Stimulated activated naive B cell treated with anti-CD40 and anti-IgM and Interleukin-4, amounts not matched to agents 10 μg/mL and 1 μg/mL and 100 μg/mL, for 72 hours (primary cell): ENCODE measurements at regions not wholly inside any gene's neighbourhood (a gene's known extent, or its start where the extent isn't known, plus 50 kb on each side); places are given as distances from the start of the nearest gene placed in this dataset.

ENCODE experiments used
- ATAC-seq, 2 donors: fragments of 150-1000 bp; cut with Tn5 transposase; replicated peaks; 2 replicates each; pipeline ENCODE4 v1.10.0; 2021; ENCODE audit warnings: moderate library complexity in 1 of 2
- DNase-seq: peaks from one replicate; pipeline ENCODE4 v3.0.0; 2021
- H3K27ac Mint-ChIP-seq: one replicate; pipeline ENCODE4 v1.8.0; 2022; ENCODE audit warnings: mild to moderate bottlenecking, mixed read lengths
- H3K27me3 Mint-ChIP-seq, 2 donors: one replicate each; pipeline ENCODE4 v1.8.0; 2022; ENCODE audit warnings: mixed read lengths in 2 of 2
- H3K36me3 Mint-ChIP-seq, 2 donors: one replicate each; pipeline ENCODE4 v1.8.0; 2022; ENCODE audit warnings: mixed read lengths in 2 of 2, mild to moderate bottlenecking in 1 of 2
- H3K4me1 Mint-ChIP-seq, 2 donors: one replicate each; pipeline ENCODE4 v1.8.0; 2022; ENCODE audit warnings: mixed read lengths in 2 of 2, mild to moderate bottlenecking in 1 of 2
- H3K4me3 Mint-ChIP-seq, 2 donors: one replicate each; pipeline ENCODE4 v1.8.0; 2022; ENCODE audit warnings: mild to moderate bottlenecking in 2 of 2, mixed read lengths in 2 of 2, moderate library complexity in 1 of 2
- H3K9me3 Mint-ChIP-seq, 2 donors: one replicate each; pipeline ENCODE4 v1.8.0; 2022; ENCODE audit warnings: mixed read lengths in 2 of 2, mild to moderate bottlenecking in 1 of 2

GRCh38 chr11:69905611-69906452, 86.6 kb upstream of the FGF3 start:
- DNase-seq (no peak), ATAC-seq (no peak)
- peaks cover 51 to 60% of the 10 kb centered on the region in 2 donors for H3K27me3 Mint-ChIP-seq

GRCh38 chr11:69906453-69906907, 87.3 kb upstream of the FGF3 start:
- no peaks in the 10 kb centered on the region for H3K9me3 Mint-ChIP-seq
- DNase-seq (no peak), ATAC-seq (no peak)
- peaks cover 0 to 2% of the 10 kb centered on the region in 2 donors for H3K4me1 Mint-ChIP-seq
- H3K4me3 Mint-ChIP-seq: no peak overlapping the region
- no peaks in the 10 kb centered on the region for H3K36me3 Mint-ChIP-seq
- H3K27ac Mint-ChIP-seq: no peak overlapping the region
- H3K27me3 Mint-ChIP-seq: peaks cover 57 to 66% of the 10 kb centered on the region in 2 donors

More at GRCh38 chr11:69905611-69906452, 86.6 kb upstream of the FGF3 start:
- H3K4me1 Mint-ChIP-seq: peaks cover 0 to 2% of the 10 kb centered on the region in 2 donors
- H3K9me3 Mint-ChIP-seq: no peaks in the 10 kb centered on the region
- H3K4me3 Mint-ChIP-seq: no peak overlapping the region
- H3K27ac Mint-ChIP-seq: no peak overlapping the region
- no peaks in the 10 kb centered on the region for H3K36me3 Mint-ChIP-seq

GRCh38 chr11:69907611-69908010, 88.4 kb upstream of the FGF3 start:
- ATAC-seq: no peak
- Mint-ChIP-seq H3K36me3 (no peaks in the 10 kb centered on the region), H3K9me3 (no peaks in the 10 kb centered on the region), H3K4me1 (peaks cover under 1 to 3% of the 10 kb centered on the region in 2 donors), H3K27me3 (peaks cover 68 to 78% of the 10 kb centered on the region in 2 donors), H3K4me3 (no peak overlapping the region), H3K27ac (no peak overlapping the region)
- no peak for DNase-seq

GRCh38 chr11:69908511-69909220, 89.5 kb upstream of the FGF3 start:
- peaks cover 75 to 77% of the 10 kb centered on the region in 2 donors for H3K27me3 Mint-ChIP-seq

GRCh38 chr11:69909561-69910518, 90.6 kb upstream of the FGF3 start:
- Mint-ChIP-seq H3K9me3 (no peaks in the 10 kb centered on the region), H3K27me3 (peaks cover 67 to 72% of the 10 kb centered on the region in 2 donors), H3K36me3 (no peaks in the 10 kb centered on the region), H3K4me3 (no peak overlapping the region), H3K27ac (no peak overlapping the region), H3K4me1 (peaks cover 5 to 6% of the 10 kb centered on the region in 2 donors)
- ATAC-seq (peak in 1 of 2 donors; percentile 33), DNase-seq (no peak)

More at GRCh38 chr11:69908511-69909220, 89.5 kb upstream of the FGF3 start:
- DNase-seq: no peak
- Mint-ChIP-seq H3K36me3 (no peaks in the 10 kb centered on the region), H3K27ac (no peak overlapping the region), H3K9me3 (no peaks in the 10 kb centered on the region), H3K4me1 (peaks cover 5 to 6% of the 10 kb centered on the region in 2 donors), H3K4me3 (no peak overlapping the region)
- no peak for ATAC-seq

GRCh38 chr11:69910519-69911309, 91.5 kb upstream of the FGF3 start:
- Mint-ChIP-seq H3K27ac (peak overlapping the region; percentile 28), H3K9me3 (no peaks in the 10 kb centered on the region), H3K27me3 (peaks cover 68 to 72% of the 10 kb centered on the region in 2 donors), H3K4me1 (peaks cover 5 to 11% of the 10 kb centered on the region in 2 donors), H3K4me3 (no peak overlapping the region), H3K36me3 (no peaks in the 10 kb centered on the region)
- ATAC-seq (no peak), DNase-seq (no peak)

GRCh38 chr11:69911310-69912160, 92.3 kb upstream of the FGF3 start:
- Mint-ChIP-seq H3K4me3 (no peak overlapping the region), H3K27me3 (peaks cover 67 to 71% of the 10 kb centered on the region in 2 donors), H3K27ac (peak overlapping the region; percentile 28), H3K4me1 (peaks cover 5 to 11% of the 10 kb centered on the region in 2 donors), H3K9me3 (no peaks in the 10 kb centered on the region), H3K36me3 (no peaks in the 10 kb centered on the region)
- ATAC-seq (no peak), DNase-seq (no peak)

- no peak overlapping the region for H3K27ac Mint-ChIP-seq
- H3K27me3 Mint-ChIP-seq: peaks cover 68 to 78% of the 10 kb centered on the region in 2 donors
- H3K4me3 Mint-ChIP-seq: no peak overlapping the region
- H3K36me3 Mint-ChIP-seq: no peaks in the 10 kb centered on the region
- H3K4me1 Mint-ChIP-seq: peaks cover 5 to 11% of the 10 kb centered on the region in 2 donors
- ATAC-seq: no peak
- no peak for DNase-seq
- peaks cover 2 to 4% of the 10 kb centered on the region in 2 donors for H3K9me3 Mint-ChIP-seq
These were observed 93.1 kb upstream of the FGF3 start for GRCh38 chr11:69912161-69912910.

GRCh38 chr11:69912911-69913451, 93.8 kb upstream of the FGF3 start:
- Mint-ChIP-seq H3K27ac (no peak overlapping the region), H3K9me3 (peaks cover 2 to 4% of the 10 kb centered on the region in 2 donors), H3K36me3 (no peaks in the 10 kb centered on the region), H3K27me3 (peaks cover 70 to 78% of the 10 kb centered on the region in 2 donors), H3K4me3 (no peak overlapping the region), H3K4me1 (peaks cover 5 to 11% of the 10 kb centered on the region in 2 donors)
- DNase-seq (no peak), ATAC-seq (peak; percentile 70 to 79)

GRCh38 chr11:69913591-69914285, 94.5 kb upstream of the FGF3 start:
- Mint-ChIP-seq H3K9me3 (peaks cover 2 to 4% of the 10 kb centered on the region in 2 donors), H3K27me3 (peaks cover 71 to 81% of the 10 kb centered on the region in 2 donors), H3K4me3 (no peak overlapping the region), H3K4me1 (peaks cover 5 to 14% of the 10 kb centered on the region in 2 donors), H3K36me3 (no peaks in the 10 kb centered on the region), H3K27ac (no peak overlapping the region)
- ATAC-seq: no peak
- DNase-seq: no peak
